SK-N-SH treated with all-trans-retinoic acid at 6 μM for 48 hours (cell line): ENCODE measurements at regions not wholly inside any gene's neighbourhood (a gene's known extent, or its start where the extent isn't known, plus 50 kb on each side); places are given as distances from the start of the nearest gene placed in this dataset.

Source experiments
- ESRRG ChIP-seq: fragments of 250-450 bp; sonication (Bioruptor Pico); IDR thresholded peaks from 2 replicates; pipeline ENCODE4 v1.6.1; 2021; ENCODE audit warnings: mild to moderate bottlenecking
- TF ChIP-seq, protein P1 (sequence below): fragments of 250-450 bp; sonication (Bioruptor Pico); IDR thresholded peaks from 2 replicates; pipeline ENCODE4 v1.8.0; 2021; ENCODE audit warnings: low read depth, mild to moderate bottlenecking, moderate library complexity, borderline replicate concordance

DNA sequence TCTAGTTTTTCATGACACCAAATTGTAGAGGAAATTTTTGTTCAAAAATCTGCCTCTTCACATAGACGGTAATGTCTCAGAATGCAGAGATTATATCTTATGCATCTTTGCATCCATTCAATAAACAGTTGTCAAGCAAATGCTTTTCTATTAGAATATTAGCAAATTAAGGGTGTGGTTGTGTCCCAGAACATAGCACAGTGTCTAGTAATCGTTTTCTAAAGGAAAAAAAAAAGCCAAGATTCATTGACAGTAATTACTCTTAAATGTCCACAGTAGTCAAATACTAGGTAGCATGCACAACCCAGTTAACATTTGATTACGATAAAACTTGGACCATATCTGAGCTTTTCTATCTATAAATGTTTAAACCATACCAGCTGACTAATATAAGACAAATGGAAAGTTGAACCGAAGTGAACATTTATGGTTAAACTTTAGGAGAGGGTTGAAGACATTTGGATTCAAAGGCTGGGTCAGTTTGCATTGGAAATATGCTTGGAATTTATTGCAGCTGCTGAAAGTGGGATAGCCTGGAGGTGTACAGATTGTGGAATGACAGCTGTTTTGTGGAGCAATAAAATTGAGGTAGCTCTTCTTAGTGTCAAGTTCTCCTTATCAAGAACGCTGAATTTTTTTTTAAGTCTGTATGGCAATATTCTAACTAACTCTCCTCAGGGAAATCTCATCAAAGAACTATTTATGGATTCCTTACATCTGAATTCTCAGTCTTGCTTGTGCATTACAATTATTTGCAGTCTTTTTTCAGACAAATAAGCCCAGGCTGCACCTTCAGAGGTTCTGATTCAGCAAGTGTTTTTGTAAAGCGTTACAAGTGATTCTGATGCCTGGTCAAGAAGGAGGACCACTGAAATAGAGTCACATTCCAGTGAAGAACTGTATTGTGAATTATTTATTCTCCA lies 66.7 kb upstream of the ATP2B1 start:
- TF ChIP-seq, protein P1, sequence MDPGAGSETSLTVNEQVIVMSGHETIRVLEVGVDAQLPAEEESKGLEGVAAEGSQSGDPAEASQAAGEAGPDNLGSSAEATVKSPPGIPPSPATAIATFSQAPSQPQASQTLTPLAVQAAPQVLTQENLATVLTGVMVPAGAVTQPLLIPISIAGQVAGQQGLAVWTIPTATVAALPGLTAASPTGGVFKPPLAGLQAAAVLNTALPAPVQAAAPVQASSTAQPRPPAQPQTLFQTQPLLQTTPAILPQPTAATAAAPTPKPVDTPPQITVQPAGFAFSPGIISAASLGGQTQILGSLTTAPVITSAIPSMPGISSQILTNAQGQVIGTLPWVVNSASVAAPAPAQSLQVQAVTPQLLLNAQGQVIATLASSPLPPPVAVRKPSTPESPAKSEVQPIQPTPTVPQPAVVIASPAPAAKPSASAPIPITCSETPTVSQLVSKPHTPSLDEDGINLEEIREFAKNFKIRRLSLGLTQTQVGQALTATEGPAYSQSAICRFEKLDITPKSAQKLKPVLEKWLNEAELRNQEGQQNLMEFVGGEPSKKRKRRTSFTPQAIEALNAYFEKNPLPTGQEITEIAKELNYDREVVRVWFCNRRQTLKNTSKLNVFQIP: no peak
- no peak for TF ChIP-seq ESRRG (CRISPR knock-in tag)
